HG02970 (cell line): ENCODE measurements at regions not wholly inside any gene's neighbourhood (a gene's known extent, or its start where the extent isn't known, plus 50 kb on each side); places are given as distances from the start of the nearest gene placed in this dataset.
"Not testable (repeated sequence)": the region's sequence is repeated elsewhere in the genome, so short reads cannot be mapped to it uniquely, and the experiment has no call there.

Source experiments
- ATAC-seq: cut with Tn5 transposase; IDR thresholded peaks from one replicate; pipeline ENCODE4 v1.9.1; 2021; ENCODE audit warnings: mild to moderate bottlenecking, moderate library complexity, moderate number of reproducible peaks; ENCODE audit not compliant: unreplicated experiment, low FRiP score

DNA sequence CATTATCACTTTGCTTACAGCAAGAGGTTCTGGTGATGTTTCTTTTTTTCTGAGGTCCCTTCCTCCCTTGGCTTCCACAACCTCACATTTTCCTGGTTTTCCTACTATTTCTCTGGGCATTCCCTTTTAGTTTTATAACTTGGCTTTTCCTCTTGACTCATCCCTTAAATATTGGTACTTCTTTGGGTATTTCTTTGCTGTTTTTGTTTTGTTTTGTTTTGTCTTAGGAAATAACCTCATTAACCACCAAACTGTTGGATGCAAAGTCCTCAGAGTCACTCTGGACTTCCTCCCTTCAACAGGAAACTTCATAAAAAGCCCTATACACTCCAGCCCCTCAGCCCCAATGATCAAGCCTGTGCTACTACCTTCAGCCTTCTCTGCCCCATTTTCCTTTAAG, 211.1 kb downstream of the DUSP10 start:
- ATAC-seq, result no peak

GRCh38 chr1:221532071-221532773, 209.7 kb downstream of the DUSP10 start:
- no peak for ATAC-seq

DNA sequence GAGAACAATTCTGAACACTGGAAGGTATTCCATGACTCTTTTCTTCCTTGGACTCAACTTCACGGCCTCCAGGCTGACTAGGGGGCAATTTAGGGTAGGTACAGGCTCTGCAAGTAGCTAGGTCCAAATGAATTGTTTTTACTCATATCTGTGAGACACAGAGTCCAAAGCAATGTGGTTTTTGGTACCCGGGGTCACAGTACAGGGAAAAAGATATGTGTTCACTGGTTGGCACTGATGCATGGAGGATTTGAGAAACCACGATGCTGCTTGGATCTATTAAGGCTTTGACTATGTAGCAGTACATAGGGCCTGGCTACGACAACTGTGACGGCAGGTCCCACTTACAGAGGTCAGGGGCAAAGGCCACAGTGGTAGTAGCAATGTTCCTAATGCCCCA, 200.6 kb downstream of the DUSP10 start:
- no peak for ATAC-seq

DNA sequence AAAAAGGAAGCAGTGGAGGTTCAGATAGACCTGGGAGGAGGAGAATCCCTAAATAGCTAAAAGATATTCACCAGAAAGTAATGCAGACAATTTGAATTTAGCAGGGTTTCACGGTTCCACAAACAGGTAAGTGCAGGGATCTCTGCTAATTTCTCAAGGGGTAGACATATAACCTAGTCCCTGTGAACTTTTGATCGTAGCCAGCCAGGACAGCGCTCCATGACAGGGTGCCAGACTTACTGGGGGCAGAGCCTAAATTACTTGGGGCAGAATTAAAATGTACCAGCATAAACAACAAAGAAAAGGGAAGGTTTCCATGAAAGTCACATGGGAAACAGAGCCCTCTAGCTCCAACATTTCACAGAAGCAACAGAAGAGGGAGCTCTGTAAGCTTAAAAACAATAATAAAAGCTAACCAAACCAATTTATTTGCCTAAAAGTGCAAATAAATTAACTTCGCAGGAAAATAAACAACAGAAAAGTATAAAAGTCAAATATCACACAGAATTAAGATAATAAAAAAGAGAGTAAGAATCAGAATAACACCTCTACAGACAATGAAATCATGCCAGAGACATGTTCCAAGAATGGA, 198.3 kb downstream of the DUSP10 start:
- ATAC-seq, result no peak

GRCh38 chr1:221548942-221549341, 192.9 kb downstream of the DUSP10 start:
- no peak for ATAC-seq

DNA sequence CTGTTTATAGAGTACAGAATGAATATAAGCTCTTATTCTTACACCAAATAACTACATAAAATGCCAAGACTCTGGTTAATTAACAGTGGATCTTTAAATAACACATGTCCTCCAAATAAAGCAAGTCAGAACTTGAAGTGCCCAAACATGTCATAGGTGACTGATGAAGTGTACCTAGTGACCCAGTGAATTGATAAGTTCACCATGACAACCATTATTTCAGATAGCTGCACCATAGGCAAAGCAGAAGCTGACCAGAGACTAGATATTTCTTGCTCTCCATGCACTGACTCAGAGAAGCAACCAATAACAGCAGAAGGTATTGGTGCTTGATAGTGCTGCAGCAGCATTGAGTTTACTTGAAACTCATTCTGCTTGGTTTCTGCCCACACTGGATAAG, 192.1 kb downstream of the DUSP10 start:
- ATAC-seq, result no peak

DNA sequence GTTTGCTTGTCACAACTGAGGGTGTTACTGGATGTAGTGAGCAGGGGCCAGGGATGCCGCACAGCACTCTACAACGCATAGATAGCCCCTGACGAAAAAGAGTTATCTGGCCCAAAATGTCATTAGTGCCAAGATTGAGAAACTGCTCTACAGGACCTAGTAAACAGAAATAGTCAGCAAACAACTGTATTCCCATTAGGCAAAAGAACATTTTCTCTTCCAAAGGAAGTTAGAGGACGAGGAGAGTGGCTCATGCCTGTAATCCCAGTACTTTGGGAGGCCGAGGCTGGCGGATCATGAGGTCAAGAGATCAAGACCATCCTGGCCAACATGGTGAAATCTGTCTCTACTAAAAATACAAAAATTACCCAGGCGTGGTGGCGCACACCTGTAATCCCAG, 189.1 kb downstream of the DUSP10 start:
- not testable (repeated sequence) for ATAC-seq

- no peak for ATAC-seq
Measured at GRCh38 chr1:221555689-221556433, 186.0 kb downstream of the DUSP10 start.

DNA sequence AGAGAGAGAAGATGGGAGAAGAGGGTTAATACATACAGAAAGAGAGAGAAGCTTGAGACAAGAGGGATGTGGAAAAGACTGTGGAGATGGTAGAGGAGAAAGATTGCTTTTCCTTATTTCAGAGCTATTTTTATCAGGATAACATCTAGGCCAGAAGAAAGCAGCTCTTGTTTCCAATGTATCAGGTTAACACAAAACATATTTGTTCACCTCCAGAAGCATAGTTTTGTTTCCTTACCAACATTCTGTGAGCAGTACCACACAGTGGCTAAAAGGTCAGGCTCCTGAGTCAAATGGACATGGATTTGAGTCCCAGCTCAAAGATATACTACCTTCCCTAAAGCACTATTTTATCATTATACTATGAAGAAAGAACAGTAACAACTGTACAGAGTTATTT, 185.5 kb downstream of the DUSP10 start:
- no peak for ATAC-seq

- no peak for ATAC-seq
Measured at GRCh38 chr1:221557013-221557412, 184.9 kb downstream of the DUSP10 start.

DNA sequence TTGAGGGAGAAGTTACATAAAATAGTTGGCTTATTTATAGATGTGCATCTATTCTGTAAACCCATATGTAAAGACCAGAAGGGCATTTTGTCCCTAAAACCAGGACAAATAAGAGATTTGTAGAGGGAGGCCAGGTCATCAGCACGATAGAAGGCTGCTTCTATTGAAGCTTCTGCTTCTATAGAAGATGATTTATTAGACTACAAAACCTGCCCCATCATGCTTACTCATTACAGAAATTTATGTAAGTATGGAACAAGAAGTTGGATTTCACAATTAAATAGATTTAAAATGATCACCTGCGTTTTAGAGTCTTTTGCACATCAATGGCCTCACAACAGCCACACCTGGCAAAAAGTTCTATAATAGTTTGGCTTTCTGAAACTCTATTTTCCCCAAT, 183.5 kb downstream of the DUSP10 start:
- ATAC-seq, result no peak

DNA sequence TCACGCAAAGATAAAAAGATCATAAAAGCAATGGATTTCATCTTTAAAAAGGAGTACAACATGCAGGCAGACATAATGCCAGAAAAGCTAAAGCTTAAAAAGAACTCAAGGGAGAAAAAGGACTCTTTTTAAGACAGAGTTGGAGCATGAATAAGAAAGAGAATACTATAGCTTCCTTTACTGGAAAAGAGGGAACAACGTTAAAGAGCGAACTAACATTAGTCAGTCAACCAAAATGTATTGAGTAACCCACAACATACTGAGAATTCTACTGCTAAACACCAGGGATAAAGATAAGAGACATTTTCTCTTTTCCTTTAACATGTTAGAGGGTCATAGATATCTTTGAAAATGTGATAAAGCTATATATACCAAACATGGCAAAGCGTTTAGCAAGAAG, 182.0 kb downstream of the DUSP10 start:
- ATAC-seq, result no peak

- ATAC-seq, result no peak
Measured at GRCh38 chr1:221562542-221563475, 179.1 kb downstream of the DUSP10 start.

DNA sequence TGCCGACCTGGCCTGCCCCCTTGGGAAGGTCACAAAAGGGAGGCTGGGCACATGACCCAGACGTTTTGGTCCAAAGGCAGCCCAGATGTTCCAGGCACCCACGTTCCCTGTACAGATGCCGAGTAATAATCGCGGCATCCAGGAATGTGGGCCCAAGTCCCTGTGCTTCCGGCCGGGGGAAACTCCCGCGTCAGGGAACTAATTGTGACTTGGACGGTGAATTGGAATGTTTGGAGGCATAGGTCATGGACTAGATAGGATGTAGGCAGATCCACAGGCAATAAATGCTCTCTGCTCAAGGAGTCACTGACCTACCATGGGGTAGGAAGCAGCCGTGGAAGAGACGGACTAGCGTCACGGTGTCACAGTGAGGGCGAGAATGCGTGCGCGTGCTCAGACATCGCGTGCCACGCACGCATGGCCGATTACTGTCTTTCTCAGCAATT, 178.4 kb downstream of the DUSP10 start:
- ATAC-seq, result no peak

GRCh38 chr1:221564891-221565290, 177.0 kb downstream of the DUSP10 start:
- ATAC-seq, result no peak

DNA sequence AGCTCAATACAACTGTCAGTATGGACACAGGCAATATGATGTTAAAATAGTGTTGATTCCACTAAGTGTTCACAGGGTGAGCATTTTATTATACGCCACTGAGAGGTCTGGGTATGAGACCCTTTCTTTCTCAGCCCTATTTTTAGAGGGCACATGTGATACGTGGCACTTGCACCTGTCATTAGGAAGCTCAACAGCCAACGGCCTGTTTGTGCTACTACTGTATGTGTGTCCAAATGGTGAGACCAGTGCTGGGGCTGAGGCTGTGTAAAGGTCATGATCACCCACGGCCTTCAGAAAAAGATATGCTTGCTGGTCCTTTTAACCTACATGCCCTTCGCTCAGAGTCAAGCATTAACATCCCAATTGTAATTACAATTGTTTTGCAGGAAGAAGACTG, 176.2 kb downstream of the DUSP10 start:
- ATAC-seq, result no peak

- no peak for ATAC-seq
Measured at GRCh38 chr1:221567859-221568507, 173.9 kb downstream of the DUSP10 start.

DNA sequence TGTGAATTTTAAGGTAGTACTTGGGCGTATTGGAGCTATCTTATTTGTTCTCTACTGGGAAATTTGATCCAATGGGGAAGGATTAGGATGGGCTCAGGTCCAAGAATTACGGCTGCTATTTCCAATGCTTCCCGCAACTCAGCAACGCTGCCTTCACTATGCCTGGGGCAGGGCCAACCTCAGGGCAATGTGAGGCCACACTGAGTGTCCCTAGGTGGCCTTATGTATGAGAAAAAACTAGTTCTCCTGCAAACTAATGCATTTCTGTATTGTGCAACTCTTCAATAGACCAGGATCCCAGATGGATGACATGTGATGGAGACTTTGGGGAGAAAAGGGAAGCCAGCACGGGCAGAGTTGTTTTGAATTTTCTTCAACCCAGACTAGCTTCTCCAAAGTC, 168.1 kb downstream of the DUSP10 start:
- no peak for ATAC-seq

DNA sequence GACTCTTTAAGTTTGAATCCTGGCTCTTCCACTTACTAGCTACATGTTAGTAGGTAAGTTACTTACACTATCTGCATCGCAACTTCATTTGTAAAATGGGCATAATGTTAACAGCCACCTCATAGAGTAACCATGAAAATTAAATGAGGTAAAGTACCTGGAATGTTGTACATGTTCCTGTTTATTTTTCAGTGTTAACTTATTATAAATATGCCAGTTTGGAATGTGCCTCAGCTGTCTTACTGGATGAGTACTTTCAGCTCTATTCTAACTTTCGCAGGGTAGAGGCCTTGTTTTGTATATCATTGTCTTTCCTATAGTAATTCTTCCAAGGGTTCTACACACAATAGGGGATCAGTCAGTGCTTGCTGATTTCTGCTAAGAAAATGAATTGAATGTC, 167.4 kb downstream of the DUSP10 start:
- no peak for ATAC-seq

GRCh38 chr1:221575605-221576004, 166.3 kb downstream of the DUSP10 start:
- ATAC-seq, result no peak
